Mesendoderm (in vitro differentiated cells): ENCODE measurements at regions not wholly inside any gene's neighbourhood (a gene's known extent, or its start where the extent isn't known, plus 50 kb on each side); places are given as distances from the start of the nearest gene placed in this dataset.

Experiments
- DNase-seq: peaks from one replicate; pipeline ENCODE4 v3.0.0; 2013
- H2AK5ac ChIP-seq: 2 replicates; pipeline ENCODE4 v1.6.1; 2013; ENCODE audit warnings: low read length, inconsistent platforms
- H2BK120ac ChIP-seq: 2 replicates; pipeline ENCODE4 v1.6.1; 2013; ENCODE audit warnings: low read depth, mild to moderate bottlenecking, low read length, moderate library complexity, mixed read lengths
- H2BK15ac ChIP-seq: replicated peaks from 2 replicates; pipeline ENCODE4 v1.6.1; 2013; ENCODE audit warnings: low read depth, mild to moderate bottlenecking, moderate library complexity
- H2BK5ac ChIP-seq: 2 replicates; pipeline ENCODE4 v1.6.1; 2013; ENCODE audit warnings: low read length, inconsistent platforms
- H3K18ac ChIP-seq: 2 replicates; pipeline ENCODE4 v1.6.1; 2013; ENCODE audit warnings: mild to moderate bottlenecking, low read length, mixed read lengths
- H3K23ac ChIP-seq: one replicate; pipeline ENCODE4 v1.6.1; 2013; ENCODE audit warnings: low read length
- H3K27ac ChIP-seq: 2 replicates; pipeline ENCODE4 v1.5.1; 2013; ENCODE audit warnings: low read depth, mild to moderate bottlenecking, inconsistent platforms, low read length, moderate library complexity
- H3K27me3 ChIP-seq: 2 replicates; pipeline ENCODE4 v1.6.1; 2013; ENCODE audit warnings: low read length, control low read depth, mild to moderate bottlenecking, inconsistent platforms; ENCODE audit not compliant: insufficient read depth, poor library complexity
- H3K36me3 ChIP-seq: 2 replicates; pipeline ENCODE4 v1.6.1; 2013; ENCODE audit warnings: low read length, inconsistent platforms; ENCODE audit not compliant: control insufficient read depth, insufficient read depth
- H3K4ac ChIP-seq: one replicate; pipeline ENCODE4 v1.6.1; 2013; ENCODE audit warnings: low read depth, mild to moderate bottlenecking, low read length, moderate library complexity
- H3K4me1 ChIP-seq: 2 replicates; pipeline ENCODE4 v1.6.1; 2013; ENCODE audit warnings: low read depth, low read length, inconsistent platforms; ENCODE audit not compliant: control insufficient read depth
- H3K4me2 ChIP-seq: 2 replicates; pipeline ENCODE4 v1.6.1; 2013; ENCODE audit warnings: low read length
- H3K4me3 ChIP-seq: 2 replicates; pipeline ENCODE4 v1.5.1; 2013; ENCODE audit warnings: mild to moderate bottlenecking, low read length
- H3K56ac ChIP-seq: one replicate; pipeline ENCODE4 v1.6.1; 2013; ENCODE audit warnings: low read length
- H3K79me1 ChIP-seq: 2 replicates; pipeline ENCODE4 v1.6.1; 2013; ENCODE audit warnings: low read length, inconsistent platforms
- H3K79me2 ChIP-seq: 2 replicates; pipeline ENCODE4 v1.6.1; 2013; ENCODE audit warnings: mild to moderate bottlenecking, low read length; ENCODE audit not compliant: control insufficient read depth, insufficient read depth
- H3K9ac ChIP-seq: 2 replicates; pipeline ENCODE4 v1.6.1; 2013; ENCODE audit warnings: low read length, inconsistent platforms
- H4K5ac ChIP-seq: one replicate; pipeline ENCODE4 v1.6.1; 2013; ENCODE audit warnings: low read length
- H4K8ac ChIP-seq: one replicate; pipeline ENCODE4 v1.6.1; 2013; ENCODE audit warnings: low read depth, mild to moderate bottlenecking, control low read depth, low read length, moderate library complexity
- WGBS: extraction: QIAGEN DNeasy Blood & Tissue Kit; methylation state at CpG from one replicate; pipeline ENCODE4 v1.1.7; 2013; ENCODE audit warnings: low lambda C conversion rate, missing lambda C conversion rate; ENCODE audit not compliant: insufficient coverage; ENCODE audit errors: extremely low coverage; 5-methylcytosine and 5-hydroxymethylcytosine counted together

GRCh38 chr6:91965872-91966271 lies 1379.0 kb upstream of the MAP3K7 start:
- DNase-seq, result peak; percentile 3
- H2BK15ac ChIP-seq, result no peak overlapping the region
- H3K27ac ChIP-seq, result no peak overlapping the region
- no peak overlapping the region for H3K56ac ChIP-seq
- H2BK5ac ChIP-seq, result no peak overlapping the region
- H3K4me1 ChIP-seq, result no peaks in the 10 kb centered on the region
- H3K23ac ChIP-seq, result no peak overlapping the region
- H4K5ac ChIP-seq, result no peak overlapping the region
- no peak overlapping the region for H4K8ac ChIP-seq
- H3K4ac ChIP-seq, result no peak overlapping the region
- H3K9ac ChIP-seq, result no peak overlapping the region
- no CpG with 5 or more reads among the region's 1 CpG for WGBS
- no peak overlapping the region for H3K4me2 ChIP-seq
- H2AK5ac ChIP-seq, result no peak overlapping the region
- no peak overlapping the region for H3K18ac ChIP-seq
- no peaks in the 10 kb centered on the region for H3K79me1 ChIP-seq
- no peak overlapping the region for H2BK120ac ChIP-seq
- H3K36me3 ChIP-seq, result no peaks in the 10 kb centered on the region
- no peak overlapping the region for H3K4me3 ChIP-seq
- H3K27me3 ChIP-seq, result no peaks in the 10 kb centered on the region
- no peaks in the 10 kb centered on the region for H3K79me2 ChIP-seq

- H3K27ac ChIP-seq, result no peak overlapping the region
- no peak overlapping the region for H4K5ac ChIP-seq
- no peak overlapping the region for H3K4me2 ChIP-seq
- no peaks in the 10 kb centered on the region for H3K27me3 ChIP-seq
- DNase-seq, result no peak
- no peak overlapping the region for H2BK5ac ChIP-seq
- no peak overlapping the region for H3K18ac ChIP-seq
- H2AK5ac ChIP-seq, result no peak overlapping the region
- no peaks in the 10 kb centered on the region for H3K79me2 ChIP-seq
- H3K4me1 ChIP-seq, result no peaks in the 10 kb centered on the region
- no peak overlapping the region for H2BK15ac ChIP-seq
- H3K79me1 ChIP-seq, result no peaks in the 10 kb centered on the region
- no CpG with 5 or more reads among the region's 2 CpGs for WGBS
- no peak overlapping the region for H3K9ac ChIP-seq
- H3K4me3 ChIP-seq, result no peak overlapping the region
- no peak overlapping the region for H2BK120ac ChIP-seq
- no peaks in the 10 kb centered on the region for H3K36me3 ChIP-seq
- no peak overlapping the region for H3K4ac ChIP-seq
- no peak overlapping the region for H3K56ac ChIP-seq
- H3K23ac ChIP-seq, result no peak overlapping the region
- no peak overlapping the region for H4K8ac ChIP-seq
Observed at GRCh38 chr6:91961671-91962070, 1374.8 kb upstream of the MAP3K7 start.

- Histone ChIP-seq H2BK5ac (no peak overlapping the region), H4K5ac (no peak overlapping the region), H3K79me2 (no peaks in the 10 kb centered on the region), H3K4me2 (no peak overlapping the region), H3K27me3 (no peaks in the 10 kb centered on the region), H3K27ac (no peak overlapping the region), H4K8ac (no peak overlapping the region), H3K23ac (no peak overlapping the region), H2BK15ac (no peak overlapping the region), H2AK5ac (no peak overlapping the region), H3K56ac (no peak overlapping the region), H3K36me3 (no peaks in the 10 kb centered on the region), H3K79me1 (no peaks in the 10 kb centered on the region), H3K9ac (no peak overlapping the region), H3K4me3 (no peak overlapping the region), H2BK120ac (no peak overlapping the region), H3K18ac (no peak overlapping the region), H3K4ac (no peak overlapping the region), H3K4me1 (no peaks in the 10 kb centered on the region)
- no peak for DNase-seq
- no CpG with 5 or more reads among the region's 3 CpGs for WGBS
Observed at GRCh38 chr6:91961236-91961635, 1374.4 kb upstream of the MAP3K7 start.

- H3K56ac ChIP-seq, result no peak overlapping the region
- no CpG with 5 or more reads among the region's 2 CpGs for WGBS
Observed at GRCh38 chr6:91941838-91942237, 1355.0 kb upstream of the MAP3K7 start.

GRCh38 chr6:91940801-91941200 lies 1353.9 kb upstream of the MAP3K7 start:
- DNase-seq, result no peak
- WGBS, result no CpG with 5 or more reads among the region's 1 CpG
- H3K4me3 ChIP-seq, result no peak overlapping the region
- H2BK120ac ChIP-seq, result no peak overlapping the region
- no peak overlapping the region for H4K8ac ChIP-seq
- no peaks in the 10 kb centered on the region for H3K79me2 ChIP-seq
- H3K23ac ChIP-seq, result no peak overlapping the region
- H2BK15ac ChIP-seq, result no peak overlapping the region
- no peaks in the 10 kb centered on the region for H3K27me3 ChIP-seq
- H3K27ac ChIP-seq, result no peak overlapping the region
- no peak overlapping the region for H3K4me2 ChIP-seq
- no peak overlapping the region for H3K18ac ChIP-seq
- H3K9ac ChIP-seq, result no peak overlapping the region
- no peaks in the 10 kb centered on the region for H3K36me3 ChIP-seq
- H3K4ac ChIP-seq, result no peak overlapping the region
- no peak overlapping the region for H4K5ac ChIP-seq
- H2AK5ac ChIP-seq, result no peak overlapping the region
- H3K56ac ChIP-seq, result no peak overlapping the region
- H3K79me1 ChIP-seq, result no peaks in the 10 kb centered on the region
- no peaks in the 10 kb centered on the region for H3K4me1 ChIP-seq
- H2BK5ac ChIP-seq, result no peak overlapping the region

More at GRCh38 chr6:91941838-91942237, 1355.0 kb upstream of the MAP3K7 start:
- Histone ChIP-seq H3K36me3 (no peaks in the 10 kb centered on the region), H2AK5ac (no peak overlapping the region), H2BK15ac (no peak overlapping the region), H3K79me1 (no peaks in the 10 kb centered on the region), H3K79me2 (no peaks in the 10 kb centered on the region), H3K18ac (no peak overlapping the region), H3K4me3 (no peak overlapping the region), H2BK5ac (no peak overlapping the region), H3K9ac (no peak overlapping the region), H3K27me3 (no peaks in the 10 kb centered on the region), H4K8ac (no peak overlapping the region), H4K5ac (no peak overlapping the region), H3K23ac (no peak overlapping the region), H3K4ac (no peak overlapping the region), H3K27ac (no peak overlapping the region), H2BK120ac (no peak overlapping the region), H3K4me1 (no peaks in the 10 kb centered on the region), H3K4me2 (no peak overlapping the region)
- DNase-seq, result no peak

- H3K79me1 ChIP-seq, result no peaks in the 10 kb centered on the region
- DNase-seq, result no peak
- H2BK15ac ChIP-seq, result no peak overlapping the region
- H3K56ac ChIP-seq, result no peak overlapping the region
- H3K4me2 ChIP-seq, result no peak overlapping the region
- no peak overlapping the region for H2BK5ac ChIP-seq
- no peak overlapping the region for H2AK5ac ChIP-seq
- no CpG with 5 or more reads among the region's 15 CpGs for WGBS
- H3K4ac ChIP-seq, result no peak overlapping the region
- no peaks in the 10 kb centered on the region for H3K4me1 ChIP-seq
- no peak overlapping the region for H3K23ac ChIP-seq
- H2BK120ac ChIP-seq, result no peak overlapping the region
- no peaks in the 10 kb centered on the region for H3K36me3 ChIP-seq
- H3K27me3 ChIP-seq, result no peaks in the 10 kb centered on the region
- no peak overlapping the region for H3K9ac ChIP-seq
- H4K8ac ChIP-seq, result no peak overlapping the region
- no peak overlapping the region for H4K5ac ChIP-seq
- no peak overlapping the region for H3K4me3 ChIP-seq
- H3K79me2 ChIP-seq, result no peaks in the 10 kb centered on the region
- H3K27ac ChIP-seq, result no peak overlapping the region
- no peak overlapping the region for H3K18ac ChIP-seq
Observed at GRCh38 chr6:91926827-91927226, 1340.0 kb upstream of the MAP3K7 start.
